H9 (cell line): ENCODE measurements at regions not wholly inside any gene's neighbourhood (a gene's known extent, or its start where the extent isn't known, plus 50 kb on each side); places are given as distances from the start of the nearest gene placed in this dataset.

Experiments used
- DNase-seq: peaks from one replicate; pipeline ENCODE4 v3.0.0-alpha.2; 2017
- H2AFZ ChIP-seq: one replicate; pipeline ENCODE4 v1.6.1; 2013; ENCODE audit warnings: mild to moderate bottlenecking, low read length, control low read depth, moderate library complexity
- H2AK5ac ChIP-seq: 2 replicates; pipeline ENCODE4 v1.6.1; 2013; ENCODE audit warnings: low read length, control low read depth, mixed read lengths; ENCODE audit not compliant: insufficient read length
- H2BK120ac ChIP-seq: one replicate; pipeline ENCODE4 v1.6.1; 2013; ENCODE audit warnings: low read depth, mild to moderate bottlenecking, low read length, control low read depth, inconsistent platforms; ENCODE audit not compliant: poor library complexity, severe bottlenecking
- H2BK12ac ChIP-seq: 2 replicates; pipeline ENCODE4 v1.6.1; 2013; ENCODE audit warnings: low read length, control low read depth, mixed read lengths, low read depth; ENCODE audit not compliant: insufficient read length
- H2BK15ac ChIP-seq: 2 replicates; pipeline ENCODE4 v1.6.1; 2013; ENCODE audit warnings: low read depth, low read length, control low read depth
- H2BK20ac ChIP-seq: one replicate; pipeline ENCODE4 v1.6.1; 2013; ENCODE audit warnings: low read depth, mild to moderate bottlenecking, low read length, control low read depth, inconsistent platforms; ENCODE audit not compliant: poor library complexity, severe bottlenecking
- H2BK5ac ChIP-seq: 2 replicates; pipeline ENCODE4 v1.6.1; 2013; ENCODE audit warnings: low read length, control low read depth, mixed read lengths; ENCODE audit not compliant: insufficient read length
- H3K14ac ChIP-seq: 2 replicates; pipeline ENCODE4 v1.6.1; 2013; ENCODE audit warnings: low read length, control low read depth; ENCODE audit not compliant: insufficient read depth
- H3K18ac ChIP-seq: 2 replicates; pipeline ENCODE4 v1.6.1; 2013; ENCODE audit warnings: low read depth, mild to moderate bottlenecking, mixed read lengths, low read length, control low read depth; ENCODE audit not compliant: insufficient read length
- H3K23ac ChIP-seq: 2 replicates; pipeline ENCODE4 v1.6.1; 2013; ENCODE audit warnings: low read length, control low read depth, mixed read lengths, low read depth; ENCODE audit not compliant: insufficient read length
- H3K23me2 ChIP-seq: 2 replicates; pipeline ENCODE4 v1.6.1; 2013; ENCODE audit warnings: low read depth, mild to moderate bottlenecking, mixed read lengths, low read length, control low read depth; ENCODE audit not compliant: insufficient read length, poor library complexity, severe bottlenecking
- H3K27ac ChIP-seq: 2 replicates; pipeline ENCODE4 v1.5.1; 2013; ENCODE audit warnings: low read length, control low read depth, mixed read lengths, low read depth; ENCODE audit not compliant: insufficient read length
- H3K27me3 ChIP-seq: 2 replicates; pipeline ENCODE4 v1.6.1; 2013; ENCODE audit warnings: low read length, control low read depth, inconsistent platforms; ENCODE audit not compliant: insufficient read depth
- H3K4ac ChIP-seq: 2 replicates; pipeline ENCODE4 v1.6.1; 2013; ENCODE audit warnings: low read depth, mild to moderate bottlenecking, control low read depth, inconsistent platforms, low read length, moderate library complexity
- H3K4me1 ChIP-seq: 2 replicates; pipeline ENCODE4 v1.6.1; 2013; ENCODE audit warnings: low read length, control low read depth, inconsistent platforms; ENCODE audit not compliant: insufficient read depth
- H3K4me2 ChIP-seq: 2 replicates; pipeline ENCODE4 v1.6.1; 2013; ENCODE audit warnings: low read length, control low read depth, mixed read lengths; ENCODE audit not compliant: insufficient read length, insufficient read depth
- H3K56ac ChIP-seq: 2 replicates; pipeline ENCODE4 v1.6.1; 2013; ENCODE audit warnings: low read depth, mild to moderate bottlenecking, mixed read lengths, low read length, control low read depth; ENCODE audit not compliant: insufficient read length
- H3K79me1 ChIP-seq: 2 replicates; pipeline ENCODE4 v1.6.1; 2013; ENCODE audit warnings: low read depth, mild to moderate bottlenecking, moderate library complexity, low read length, control low read depth, inconsistent platforms; ENCODE audit not compliant: insufficient read depth, poor library complexity, severe bottlenecking
- H3K79me2 ChIP-seq: 2 replicates; pipeline ENCODE4 v1.6.1; 2013; ENCODE audit warnings: low read length, control low read depth, inconsistent platforms; ENCODE audit not compliant: insufficient read depth
- H3K9ac ChIP-seq: 2 replicates; pipeline ENCODE4 v1.6.1; 2013; ENCODE audit warnings: low read length, control low read depth, mixed read lengths; ENCODE audit not compliant: insufficient read length; ENCODE audit errors: extremely low read depth
- H3K9me3 ChIP-seq: one replicate; pipeline ENCODE4 v1.6.1; 2013; ENCODE audit warnings: low read depth, low read length, inconsistent platforms; ENCODE audit not compliant: control insufficient read depth
- H3T11ph ChIP-seq: one replicate; pipeline ENCODE4 v1.6.1; 2013; ENCODE audit warnings: mild to moderate bottlenecking, low read length, control low read depth, inconsistent platforms
- H4K20me1 ChIP-seq: one replicate; pipeline ENCODE4 v1.6.1; 2013; ENCODE audit not compliant: control insufficient read depth, insufficient read length, insufficient read depth
- H4K5ac ChIP-seq: 2 replicates; pipeline ENCODE4 v1.6.1; 2013; ENCODE audit warnings: low read depth, mild to moderate bottlenecking, mixed read lengths, low read length, control low read depth; ENCODE audit not compliant: insufficient read length
- H4K8ac ChIP-seq: replicated peaks from 2 replicates; pipeline ENCODE4 v1.6.1; 2013; ENCODE audit warnings: low read length, control low read depth, mixed read lengths, low read depth; ENCODE audit not compliant: insufficient read length
- H4K91ac ChIP-seq: 2 replicates; pipeline ENCODE4 v1.6.1; 2013; ENCODE audit warnings: low read depth, mild to moderate bottlenecking, moderate library complexity, mixed read lengths, low read length, control low read depth; ENCODE audit not compliant: insufficient read length
- H3K27ac Mint-ChIP-seq, 3 experiments: 2 replicates in 2 of 3; 3 replicates in 1 of 3; pipeline ENCODE4 v1.8.0; 2020 to 2021; ENCODE audit warnings: mixed read lengths in 3 of 3, mild to moderate bottlenecking in 1 of 3, moderate library complexity in 1 of 3
- H3K27me3 Mint-ChIP-seq: 2 replicates; pipeline ENCODE4 v1.8.0; 2021; ENCODE audit warnings: low read depth, mild to moderate bottlenecking, moderate library complexity, mixed read lengths
- H3K36me3 Mint-ChIP-seq, 3 experiments: 2 replicates in 2 of 3; 3 replicates in 1 of 3; pipeline ENCODE4 v1.8.0; 2020 to 2021; ENCODE audit warnings: low read depth in 3 of 3, mixed read lengths in 3 of 3; ENCODE audit not compliant: insufficient read depth in 1 of 3
- H3K4me1 Mint-ChIP-seq, 2 experiments: 2 replicates each; pipeline ENCODE4 v1.8.0; 2020; ENCODE audit warnings: mixed read lengths in 2 of 2
- H3K4me3 Mint-ChIP-seq, 2 experiments: 2 replicates in 1 of 2; 3 replicates in 1 of 2; pipeline ENCODE4 v1.8.0; 2020 to 2021; ENCODE audit warnings: mild to moderate bottlenecking in 2 of 2, mixed read lengths in 2 of 2, moderate library complexity in 1 of 2
- H3K9me3 Mint-ChIP-seq, 2 experiments: 2 replicates in 1 of 2; 3 replicates in 1 of 2; pipeline ENCODE4 v1.8.0; 2020; ENCODE audit warnings: mild to moderate bottlenecking in 2 of 2, mixed read lengths in 2 of 2, moderate library complexity in 1 of 2
- WGBS: extraction: QIAGEN DNeasy Blood & Tissue Kit; methylation state at CpG from one replicate; pipeline ENCODE4 v1.1.7; 2013; ENCODE audit warnings: missing lambda C conversion rate, low lambda C conversion rate, mixed read lengths; ENCODE audit not compliant: insufficient read length; ENCODE audit errors: extremely low coverage; 5-methylcytosine and 5-hydroxymethylcytosine counted together
- TF ChIP-seq, protein P1 (sequence below): fragments of 200-600 bp; sonication (generic); conservative IDR thresholded peaks from 3 replicates; pipeline ENCODE4 v1.8.0; 2021; ENCODE audit warnings: antibody characterized with exemption, mild to moderate bottlenecking

DNA sequence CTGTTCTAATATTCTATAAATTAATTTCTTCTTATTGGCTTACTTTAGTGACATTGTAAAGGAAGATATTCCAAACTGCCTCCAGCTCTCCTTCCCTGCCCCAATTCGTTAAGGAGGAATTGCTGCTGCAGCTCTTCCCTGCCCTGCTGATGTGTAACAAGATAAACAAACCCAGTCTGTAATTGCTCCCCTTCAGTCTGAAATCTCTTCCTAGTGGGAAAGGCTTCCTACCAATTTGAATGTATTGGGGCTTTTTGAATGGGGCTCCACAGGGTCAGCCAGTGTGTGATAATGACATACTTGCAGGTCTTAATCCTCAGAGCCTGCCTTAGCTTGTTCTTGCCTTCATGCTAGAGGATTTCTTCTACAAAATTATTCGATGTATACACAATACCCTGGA is 849.9 kb upstream of the GHITM start:
- no peak overlapping the region for H2AK5ac ChIP-seq
- H3K23ac ChIP-seq = no peak overlapping the region
- no peaks in the 10 kb centered on the region for H3K9me3 ChIP-seq
- H3K23me2 ChIP-seq = no peaks in the 10 kb centered on the region
- no peak overlapping the region for H3K4me2 ChIP-seq
- no peak overlapping the region for H3K4me3 Mint-ChIP-seq
- H3K9me3 Mint-ChIP-seq = peaks cover 3 to 12% of the 10 kb centered on the region in 2 experiments
- H3K56ac ChIP-seq = no peak overlapping the region
- no peak overlapping the region for H2BK15ac ChIP-seq
- no peak overlapping the region for H2BK120ac ChIP-seq
- H3K18ac ChIP-seq = no peak overlapping the region
- peaks cover 2% of the 10 kb centered on the region for H3K27me3 Mint-ChIP-seq
- TF ChIP-seq, protein P1, sequence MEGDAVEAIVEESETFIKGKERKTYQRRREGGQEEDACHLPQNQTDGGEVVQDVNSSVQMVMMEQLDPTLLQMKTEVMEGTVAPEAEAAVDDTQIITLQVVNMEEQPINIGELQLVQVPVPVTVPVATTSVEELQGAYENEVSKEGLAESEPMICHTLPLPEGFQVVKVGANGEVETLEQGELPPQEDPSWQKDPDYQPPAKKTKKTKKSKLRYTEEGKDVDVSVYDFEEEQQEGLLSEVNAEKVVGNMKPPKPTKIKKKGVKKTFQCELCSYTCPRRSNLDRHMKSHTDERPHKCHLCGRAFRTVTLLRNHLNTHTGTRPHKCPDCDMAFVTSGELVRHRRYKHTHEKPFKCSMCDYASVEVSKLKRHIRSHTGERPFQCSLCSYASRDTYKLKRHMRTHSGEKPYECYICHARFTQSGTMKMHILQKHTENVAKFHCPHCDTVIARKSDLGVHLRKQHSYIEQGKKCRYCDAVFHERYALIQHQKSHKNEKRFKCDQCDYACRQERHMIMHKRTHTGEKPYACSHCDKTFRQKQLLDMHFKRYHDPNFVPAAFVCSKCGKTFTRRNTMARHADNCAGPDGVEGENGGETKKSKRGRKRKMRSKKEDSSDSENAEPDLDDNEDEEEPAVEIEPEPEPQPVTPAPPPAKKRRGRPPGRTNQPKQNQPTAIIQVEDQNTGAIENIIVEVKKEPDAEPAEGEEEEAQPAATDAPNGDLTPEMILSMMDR = no peak
- H3K79me1 ChIP-seq = no peaks in the 10 kb centered on the region
- DNase-seq = no peak
- no peaks in the 10 kb centered on the region for H3K79me2 ChIP-seq
- H3K27ac ChIP-seq = no peak overlapping the region
- no peak overlapping the region for H3K4ac ChIP-seq
- H3K14ac ChIP-seq = no peak overlapping the region
- no peak overlapping the region for H3K9ac ChIP-seq
- no peak overlapping the region for H2BK5ac ChIP-seq
- no peak overlapping the region for H3T11ph ChIP-seq
- H4K8ac ChIP-seq = no peak overlapping the region
- no peaks in the 10 kb centered on the region for H3K4me1 ChIP-seq
- no peak overlapping the region for H4K5ac ChIP-seq
- no peaks in the 10 kb centered on the region for H3K27me3 ChIP-seq
- H3K4me1 Mint-ChIP-seq = peaks cover 8 to 22% of the 10 kb centered on the region in 2 experiments
- no CpG with 5 or more reads among the region's 2 CpGs for WGBS
- no peak overlapping the region for H4K91ac ChIP-seq
- H3K27ac Mint-ChIP-seq = peak overlapping the region in 1 of 3 experiments; percentile 45; a peak in 1 of 7 replicates
- H2BK12ac ChIP-seq = no peak overlapping the region
- H3K36me3 Mint-ChIP-seq = peaks cover 0 to 11% (median 3%) of the 10 kb centered on the region in 3 experiments; a peak in 2 of 7 replicates
- no peak overlapping the region for H2BK20ac ChIP-seq
- H4K20me1 ChIP-seq = no peaks in the 10 kb centered on the region
- H2AFZ ChIP-seq = no peak overlapping the region
